H1 (cell line): ENCODE measurements at regions not wholly inside any gene's neighbourhood (a gene's known extent, or its start where the extent isn't known, plus 50 kb on each side); places are given as distances from the start of the nearest gene placed in this dataset.

Experiments
- ATF3 ChIP-seq: IDR thresholded peaks from 2 replicates; pipeline ENCODE4 v1.6.1; 2011; ENCODE audit warnings: low read depth, mild to moderate bottlenecking, low read length; ENCODE audit not compliant: insufficient read depth
- CEBPB ChIP-seq: IDR thresholded peaks from 2 replicates; pipeline ENCODE4 v1.6.1; 2012; ENCODE audit warnings: low read depth, low read length
- CHD7 ChIP-seq: fragments of 300-600 bp; sonication (generic); IDR thresholded peaks from 2 replicates; pipeline ENCODE4 v1.7.1; 2012; ENCODE audit warnings: low read length, moderate library complexity, mild to moderate bottlenecking, inconsistent platforms; ENCODE audit not compliant: insufficient replicate concordance
- EGR1 ChIP-seq: IDR thresholded peaks from 2 replicates; pipeline ENCODE4 v1.6.1; 2011; ENCODE audit warnings: low read depth, low read length, borderline replicate concordance
- EP300 ChIP-seq, 2 experiments: IDR thresholded peaks; 1 replicate in 1 of 2; 2 replicates in 1 of 2; pipeline ENCODE4 v1.6.1; 2011 to 2012; ENCODE audit warnings: low read depth in 2 of 2, low read length in 2 of 2, mild to moderate bottlenecking in 2 of 2, borderline replicate concordance in 1 of 2, inconsistent platforms in 1 of 2, moderate library complexity in 1 of 2
- EZH2 ChIP-seq: fragments of 200-600 bp; sonication (generic); IDR thresholded peaks from 2 replicates; pipeline ENCODE4 v1.7.1; 2012; ENCODE audit warnings: low read depth, mild to moderate bottlenecking, moderate library complexity, low read length, inconsistent platforms; ENCODE audit not compliant: severe bottlenecking
- SUZ12 ChIP-seq: fragments of 200-600 bp; sonication (generic); IDR thresholded peaks from 2 replicates; pipeline ENCODE4 v1.6.1; 2012; ENCODE audit warnings: mild to moderate bottlenecking, inconsistent platforms, low read length, moderate library complexity, mixed read lengths
- TEAD4 ChIP-seq: IDR thresholded peaks from 2 replicates; pipeline ENCODE4 v1.6.1; 2012; ENCODE audit warnings: low read depth, low read length, inconsistent platforms, mixed read lengths

- TF ChIP-seq CHD7 (no peak), TEAD4 (no peak), ATF3 (no peak), EP300 (IDR thresholded peaks at IDR 0.05; ENCODE audit: borderline replicate concordance in 1 of 2, low read depth in 2 of 2, low read length in 2 of 2) (no peak), EZH2 (no peak), CEBPB (no peak), SUZ12 (no peak), EGR1 (no peak)
These were observed 641.7 kb upstream of the DIPK2B start (continued) for GRCh38 chrX:45842207-45842925.
